H9 (cell line): ENCODE measurements at regions not wholly inside any gene's neighbourhood (a gene's known extent, or its start where the extent isn't known, plus 50 kb on each side); places are given as distances from the start of the nearest gene placed in this dataset.

ENCODE experiments used
- DNase-seq: peaks from one replicate; pipeline ENCODE4 v3.0.0-alpha.2; 2017
- H2AFZ ChIP-seq: one replicate; pipeline ENCODE4 v1.6.1; 2013; ENCODE audit warnings: mild to moderate bottlenecking, low read length, control low read depth, moderate library complexity
- H2AK5ac ChIP-seq: 2 replicates; pipeline ENCODE4 v1.6.1; 2013; ENCODE audit warnings: low read length, control low read depth, mixed read lengths; ENCODE audit not compliant: insufficient read length
- H2BK120ac ChIP-seq: one replicate; pipeline ENCODE4 v1.6.1; 2013; ENCODE audit warnings: low read depth, mild to moderate bottlenecking, low read length, control low read depth, inconsistent platforms; ENCODE audit not compliant: poor library complexity, severe bottlenecking
- H2BK12ac ChIP-seq: 2 replicates; pipeline ENCODE4 v1.6.1; 2013; ENCODE audit warnings: low read length, control low read depth, mixed read lengths, low read depth; ENCODE audit not compliant: insufficient read length
- H2BK15ac ChIP-seq: 2 replicates; pipeline ENCODE4 v1.6.1; 2013; ENCODE audit warnings: low read depth, low read length, control low read depth
- H2BK20ac ChIP-seq: one replicate; pipeline ENCODE4 v1.6.1; 2013; ENCODE audit warnings: low read depth, mild to moderate bottlenecking, low read length, control low read depth, inconsistent platforms; ENCODE audit not compliant: poor library complexity, severe bottlenecking
- H2BK5ac ChIP-seq: 2 replicates; pipeline ENCODE4 v1.6.1; 2013; ENCODE audit warnings: low read length, control low read depth, mixed read lengths; ENCODE audit not compliant: insufficient read length
- H3K14ac ChIP-seq: 2 replicates; pipeline ENCODE4 v1.6.1; 2013; ENCODE audit warnings: low read length, control low read depth; ENCODE audit not compliant: insufficient read depth
- H3K18ac ChIP-seq: 2 replicates; pipeline ENCODE4 v1.6.1; 2013; ENCODE audit warnings: low read depth, mild to moderate bottlenecking, mixed read lengths, low read length, control low read depth; ENCODE audit not compliant: insufficient read length
- H3K23ac ChIP-seq: 2 replicates; pipeline ENCODE4 v1.6.1; 2013; ENCODE audit warnings: low read length, control low read depth, mixed read lengths, low read depth; ENCODE audit not compliant: insufficient read length
- H3K23me2 ChIP-seq: 2 replicates; pipeline ENCODE4 v1.6.1; 2013; ENCODE audit warnings: low read depth, mild to moderate bottlenecking, mixed read lengths, low read length, control low read depth; ENCODE audit not compliant: insufficient read length, poor library complexity, severe bottlenecking
- H3K27ac ChIP-seq: 2 replicates; pipeline ENCODE4 v1.5.1; 2013; ENCODE audit warnings: low read length, control low read depth, mixed read lengths, low read depth; ENCODE audit not compliant: insufficient read length
- H3K27me3 ChIP-seq: 2 replicates; pipeline ENCODE4 v1.6.1; 2013; ENCODE audit warnings: low read length, control low read depth, inconsistent platforms; ENCODE audit not compliant: insufficient read depth
- H3K4ac ChIP-seq: 2 replicates; pipeline ENCODE4 v1.6.1; 2013; ENCODE audit warnings: low read depth, mild to moderate bottlenecking, control low read depth, inconsistent platforms, low read length, moderate library complexity
- H3K4me1 ChIP-seq: 2 replicates; pipeline ENCODE4 v1.6.1; 2013; ENCODE audit warnings: low read length, control low read depth, inconsistent platforms; ENCODE audit not compliant: insufficient read depth
- H3K4me2 ChIP-seq: 2 replicates; pipeline ENCODE4 v1.6.1; 2013; ENCODE audit warnings: low read length, control low read depth, mixed read lengths; ENCODE audit not compliant: insufficient read length, insufficient read depth
- H3K56ac ChIP-seq: 2 replicates; pipeline ENCODE4 v1.6.1; 2013; ENCODE audit warnings: low read depth, mild to moderate bottlenecking, mixed read lengths, low read length, control low read depth; ENCODE audit not compliant: insufficient read length
- H3K79me1 ChIP-seq: 2 replicates; pipeline ENCODE4 v1.6.1; 2013; ENCODE audit warnings: low read depth, mild to moderate bottlenecking, moderate library complexity, low read length, control low read depth, inconsistent platforms; ENCODE audit not compliant: insufficient read depth, poor library complexity, severe bottlenecking
- H3K79me2 ChIP-seq: 2 replicates; pipeline ENCODE4 v1.6.1; 2013; ENCODE audit warnings: low read length, control low read depth, inconsistent platforms; ENCODE audit not compliant: insufficient read depth
- H3K9ac ChIP-seq: 2 replicates; pipeline ENCODE4 v1.6.1; 2013; ENCODE audit warnings: low read length, control low read depth, mixed read lengths; ENCODE audit not compliant: insufficient read length; ENCODE audit errors: extremely low read depth
- H3K9me3 ChIP-seq: one replicate; pipeline ENCODE4 v1.6.1; 2013; ENCODE audit warnings: low read depth, low read length, inconsistent platforms; ENCODE audit not compliant: control insufficient read depth
- H3T11ph ChIP-seq: one replicate; pipeline ENCODE4 v1.6.1; 2013; ENCODE audit warnings: mild to moderate bottlenecking, low read length, control low read depth, inconsistent platforms
- H4K20me1 ChIP-seq: one replicate; pipeline ENCODE4 v1.6.1; 2013; ENCODE audit not compliant: control insufficient read depth, insufficient read length, insufficient read depth
- H4K5ac ChIP-seq: 2 replicates; pipeline ENCODE4 v1.6.1; 2013; ENCODE audit warnings: low read depth, mild to moderate bottlenecking, mixed read lengths, low read length, control low read depth; ENCODE audit not compliant: insufficient read length
- H4K8ac ChIP-seq: replicated peaks from 2 replicates; pipeline ENCODE4 v1.6.1; 2013; ENCODE audit warnings: low read length, control low read depth, mixed read lengths, low read depth; ENCODE audit not compliant: insufficient read length
- H4K91ac ChIP-seq: 2 replicates; pipeline ENCODE4 v1.6.1; 2013; ENCODE audit warnings: low read depth, mild to moderate bottlenecking, moderate library complexity, mixed read lengths, low read length, control low read depth; ENCODE audit not compliant: insufficient read length
- H3K27ac Mint-ChIP-seq, 3 experiments: 2 replicates in 2 of 3; 3 replicates in 1 of 3; pipeline ENCODE4 v1.8.0; 2020 to 2021; ENCODE audit warnings: mixed read lengths in 3 of 3, mild to moderate bottlenecking in 1 of 3, moderate library complexity in 1 of 3
- H3K27me3 Mint-ChIP-seq: 2 replicates; pipeline ENCODE4 v1.8.0; 2021; ENCODE audit warnings: low read depth, mild to moderate bottlenecking, moderate library complexity, mixed read lengths
- H3K36me3 Mint-ChIP-seq, 3 experiments: 2 replicates in 2 of 3; 3 replicates in 1 of 3; pipeline ENCODE4 v1.8.0; 2020 to 2021; ENCODE audit warnings: low read depth in 3 of 3, mixed read lengths in 3 of 3; ENCODE audit not compliant: insufficient read depth in 1 of 3
- H3K4me1 Mint-ChIP-seq, 2 experiments: 2 replicates each; pipeline ENCODE4 v1.8.0; 2020; ENCODE audit warnings: mixed read lengths in 2 of 2
- H3K4me3 Mint-ChIP-seq, 2 experiments: 2 replicates in 1 of 2; 3 replicates in 1 of 2; pipeline ENCODE4 v1.8.0; 2020 to 2021; ENCODE audit warnings: mild to moderate bottlenecking in 2 of 2, mixed read lengths in 2 of 2, moderate library complexity in 1 of 2
- H3K9me3 Mint-ChIP-seq, 2 experiments: 2 replicates in 1 of 2; 3 replicates in 1 of 2; pipeline ENCODE4 v1.8.0; 2020; ENCODE audit warnings: mild to moderate bottlenecking in 2 of 2, mixed read lengths in 2 of 2, moderate library complexity in 1 of 2
- CTCF ChIP-seq: fragments of 200-600 bp; sonication (generic); conservative IDR thresholded peaks from 3 replicates; pipeline ENCODE4 v1.8.0; 2021; ENCODE audit warnings: antibody characterized with exemption, mild to moderate bottlenecking
- WGBS: extraction: QIAGEN DNeasy Blood & Tissue Kit; methylation state at CpG from one replicate; pipeline ENCODE4 v1.1.7; 2013; ENCODE audit warnings: missing lambda C conversion rate, low lambda C conversion rate, mixed read lengths; ENCODE audit not compliant: insufficient read length; ENCODE audit errors: extremely low coverage; 5-methylcytosine and 5-hydroxymethylcytosine counted together

DNA sequence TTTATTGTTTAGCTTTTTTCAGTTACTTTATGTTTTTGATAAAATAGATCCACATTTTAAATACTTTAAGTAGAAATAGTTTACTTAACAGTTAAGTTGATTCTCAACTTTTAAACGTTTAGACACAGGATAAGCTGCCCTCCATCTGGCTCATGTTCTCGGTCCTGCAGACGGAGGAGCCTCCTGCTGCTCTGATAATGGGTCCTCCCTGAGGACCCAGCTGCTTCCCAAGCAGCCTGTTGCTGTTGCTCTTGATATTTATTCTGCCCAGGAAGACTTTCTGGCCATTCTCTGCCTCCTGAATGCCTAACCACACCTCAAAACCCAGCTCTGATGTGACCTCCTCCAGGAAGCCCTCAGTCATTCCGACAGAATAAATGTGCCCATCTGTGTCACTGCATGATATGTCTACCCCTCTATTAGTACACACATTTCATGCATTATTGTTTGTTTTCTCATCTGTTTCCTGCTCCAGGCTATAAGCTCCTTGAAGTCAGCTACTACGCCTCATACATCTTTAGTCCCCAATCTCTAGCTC lies 267.2 kb upstream of the MSX2 start:
- no peaks in the 10 kb centered on the region for H3K4me1 ChIP-seq
- H3K27me3 ChIP-seq = no peaks in the 10 kb centered on the region
- Mint-ChIP-seq H3K27ac (no peak overlapping the region; a peak in 1 of 7 replicates), H3K36me3 (no peaks in the 10 kb centered on the region; a peak in 1 of 7 replicates), H3K4me1 (peaks cover 16 to 21% of the 10 kb centered on the region in 2 experiments), H3K27me3 (peaks cover 3% of the 10 kb centered on the region; the same call in 1 of the 2 replicates), H3K4me3 (no peak overlapping the region), H3K9me3 (peaks cover 0 to 2% of the 10 kb centered on the region in 2 experiments; a peak in 1 of 5 replicates)
- H2BK12ac ChIP-seq = no peak overlapping the region
- no peak overlapping the region for H3K56ac ChIP-seq
- H2AFZ ChIP-seq = no peak overlapping the region
- no peak overlapping the region for H3K9ac ChIP-seq
- no peak overlapping the region for H3K4ac ChIP-seq
- H3K4me2 ChIP-seq = no peak overlapping the region
- no peak for TF ChIP-seq CTCF
- no peak overlapping the region for H4K5ac ChIP-seq
- H3K14ac ChIP-seq = no peak overlapping the region
- no peak overlapping the region for H4K91ac ChIP-seq
- H3K18ac ChIP-seq = no peak overlapping the region
- no peak overlapping the region for H3K27ac ChIP-seq
- no peaks in the 10 kb centered on the region for H3K23me2 ChIP-seq
- H2BK20ac ChIP-seq = no peak overlapping the region
- H4K20me1 ChIP-seq = no peaks in the 10 kb centered on the region
- no peak overlapping the region for H3T11ph ChIP-seq
- no peaks in the 10 kb centered on the region for H3K79me2 ChIP-seq
- H2BK120ac ChIP-seq = no peak overlapping the region
- no peak overlapping the region for H2AK5ac ChIP-seq
- no peak overlapping the region for H3K23ac ChIP-seq
- no CpG with 5 or more reads among the region's 5 CpGs for WGBS
- H4K8ac ChIP-seq = no peak overlapping the region
- no peaks in the 10 kb centered on the region for H3K79me1 ChIP-seq
- no peak overlapping the region for H2BK15ac ChIP-seq
- no peaks in the 10 kb centered on the region for H3K9me3 ChIP-seq
- H2BK5ac ChIP-seq = no peak overlapping the region
- no peak for DNase-seq
